Bronchial epithelial cell (primary cell): ENCODE measurements at regions not wholly inside any gene's neighbourhood (a gene's known extent, or its start where the extent isn't known, plus 50 kb on each side); places are given as distances from the start of the nearest gene placed in this dataset.
"Not testable (repeated sequence)": the region's sequence is repeated elsewhere in the genome, so short reads cannot be mapped to it uniquely, and the experiment has no call there.

Experiments used
- DNase-seq: peaks from one replicate; pipeline ENCODE4 v3.0.0-alpha.2; 2010; ENCODE audit warnings: low read depth
- FAIRE-seq: peaks from 2 replicates; lab custom pipeline; 2011; peaks lifted over from hg19 to GRCh38; lab: Jason Lieb, UNC
- H3K27me3 ChIP-seq: 2 replicates; pipeline ENCODE4 v1.5.1; 2011; ENCODE audit warnings: low read length; ENCODE audit not compliant: control insufficient read depth, insufficient read depth
- H3K36me3 ChIP-seq: 2 replicates; pipeline ENCODE4 v1.5.1; 2011; ENCODE audit warnings: low read length; ENCODE audit not compliant: control insufficient read depth, insufficient read depth
- H3K4me3 ChIP-seq: 2 replicates; pipeline ENCODE4 v1.5.1; 2011; ENCODE audit warnings: mild to moderate bottlenecking, low read depth, low read length, control low read depth
- CTCF ChIP-seq: IDR thresholded peaks from 2 replicates; pipeline ENCODE4 v1.5.1; 2011; ENCODE audit warnings: mild to moderate bottlenecking, moderate library complexity, low read length, control low read depth, inconsistent platforms; ENCODE audit not compliant: insufficient read depth, severe bottlenecking

DNA sequence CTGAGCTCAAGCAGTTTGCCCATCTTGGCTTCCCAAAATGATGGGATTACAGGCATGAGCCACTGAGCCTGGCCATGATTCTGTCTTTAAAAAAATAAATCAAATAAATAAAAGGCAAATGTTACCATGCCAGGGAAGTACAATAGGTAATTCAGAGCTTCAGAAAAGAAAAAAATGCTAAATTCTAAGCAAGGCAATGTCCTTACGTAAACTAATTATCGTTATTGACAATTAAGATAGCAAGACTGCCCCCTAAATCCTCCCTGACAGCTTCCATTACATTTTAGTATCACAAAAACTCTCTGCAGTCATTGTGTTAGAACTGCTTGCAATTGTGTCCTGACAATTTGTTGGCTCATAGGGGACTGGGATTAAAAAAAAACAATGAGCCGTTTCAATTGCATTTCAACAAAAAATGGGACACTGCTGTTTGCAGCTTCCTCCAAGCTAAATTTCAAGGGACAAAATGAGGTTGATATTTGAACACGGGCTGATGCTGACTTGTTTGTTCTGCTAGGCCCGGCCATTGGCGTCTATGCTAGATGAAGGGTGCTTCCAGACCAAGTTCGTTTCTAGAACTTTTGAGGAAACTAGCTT lies 88.9 kb downstream of the MOGAT1 start:
- no peak for TF ChIP-seq CTCF
- FAIRE-seq, result no peak

DNA sequence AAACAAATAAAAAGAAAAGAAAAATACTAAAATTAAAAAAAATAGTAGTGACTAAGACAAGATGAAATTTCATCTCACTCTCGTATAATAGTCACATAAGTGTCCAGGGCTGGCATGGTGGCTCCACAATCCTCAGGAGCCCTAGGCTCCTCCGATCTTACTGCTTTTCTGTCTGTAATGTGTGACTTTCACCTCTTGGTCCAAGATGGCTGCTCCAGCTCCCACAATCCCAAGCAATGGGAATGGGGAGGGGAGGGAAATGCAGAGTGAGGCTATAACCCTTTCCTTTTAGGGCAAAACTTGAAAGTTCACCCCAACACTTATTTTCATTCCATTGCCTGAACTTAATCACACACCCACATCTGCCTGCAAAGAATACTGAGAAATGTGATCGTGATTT lies 90.4 kb downstream of the MOGAT1 start:
- FAIRE-seq (no peak), DNase-seq (no peak)
- Histone ChIP-seq H3K27me3 (no peaks in the 10 kb centered on the region), H3K4me3 (no peak overlapping the region), H3K36me3 (no peaks in the 10 kb centered on the region)
- no peak for TF ChIP-seq CTCF

More for the DNA sequence above, 88.9 kb downstream of the MOGAT1 start:
- DNase-seq, result no peak
- Histone ChIP-seq H3K27me3 (no peaks in the 10 kb centered on the region), H3K36me3 (no peaks in the 10 kb centered on the region), H3K4me3 (no peak overlapping the region)

DNA sequence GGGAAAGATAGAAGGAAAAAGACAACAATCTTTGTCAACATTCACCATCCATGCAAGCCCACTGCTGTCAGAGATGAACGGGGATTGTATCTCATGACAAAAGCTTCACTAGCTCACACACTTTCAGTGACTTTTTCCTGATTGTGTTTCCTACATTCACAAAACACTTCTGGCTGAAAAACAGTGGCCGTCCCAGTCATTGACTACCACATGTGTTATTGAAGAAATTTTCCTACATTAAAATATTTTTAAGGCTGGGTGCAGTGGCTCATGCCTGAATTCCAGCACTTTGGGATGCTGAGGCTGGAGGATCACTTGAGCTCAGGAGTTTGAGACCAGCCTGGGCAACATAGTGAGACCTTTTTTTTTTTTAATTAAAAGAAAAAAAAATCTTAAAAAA lies 90.9 kb downstream of the MOGAT1 start:
- Histone ChIP-seq H3K4me3 (no peak overlapping the region), H3K36me3 (no peaks in the 10 kb centered on the region), H3K27me3 (no peaks in the 10 kb centered on the region)
- FAIRE-seq, result no peak
- TF ChIP-seq CTCF, result no peak
- no peak for DNase-seq

- not testable (repeated sequence) for FAIRE-seq, H3K4me3 ChIP-seq, H3K36me3 ChIP-seq, DNase-seq, H3K27me3 ChIP-seq
Observed at GRCh38 chr2:222765883-222766282, 94.4 kb downstream of the MOGAT1 start.

GRCh38 chr2:222768019-222768418 lies 92.8 kb upstream of the ACSL3 start:
- H3K4me3 ChIP-seq, DNase-seq, H3K36me3 ChIP-seq, FAIRE-seq, H3K27me3 ChIP-seq: not testable (repeated sequence)

GRCh38 chr2:222769446-222769845 lies 91.4 kb upstream of the ACSL3 start:
- Histone ChIP-seq H3K27me3 (no peaks in the 10 kb centered on the region), H3K36me3 (no peaks in the 10 kb centered on the region), H3K4me3 (no peak overlapping the region)
- no peak for FAIRE-seq
- no peak for DNase-seq
- TF ChIP-seq CTCF, result no peak

- DNase-seq, result no peak
- H3K27me3 ChIP-seq, result no peaks in the 10 kb centered on the region
- H3K36me3 ChIP-seq, result no peaks in the 10 kb centered on the region
- FAIRE-seq, result no peak
- no peak for TF ChIP-seq CTCF
- H3K4me3 ChIP-seq, result no peak overlapping the region
Observed at GRCh38 chr2:222769941-222770340, 90.9 kb upstream of the ACSL3 start.
